ENCODE measurements at regions not wholly inside any gene's neighbourhood (a gene's known extent, or its start where the extent isn't known, plus 50 kb on each side); places are given as distances from the start of the nearest gene placed in this dataset.

GRCh38 chr13:81211713-81212112 lies 870.8 kb upstream of the SPRY2 start:
- intact Hi-C loops (cut with DNase I): no loop called here
- no peak for DNase-seq
- Histone ChIP-seq H3K9ac (ENCODE audit: low read length in 3 of 3) (no peak overlapping the region), H3K9me3 (ENCODE audit: control insufficient read depth in 2 of 3, insufficient read depth in 1 of 3, low read length in 3 of 3) (no peaks in the 10 kb centered on the region), H3K27ac (ENCODE audit: low read depth in 2 of 2, low read length in 2 of 2) (no peak overlapping the region), H3K4me1 (ENCODE audit: control insufficient read depth in 2 of 3, insufficient read depth in 2 of 3, low read depth in 1 of 3, low read length in 3 of 3) (no peaks in the 10 kb centered on the region), H3K36me3 (ENCODE audit: control insufficient read depth in 2 of 3, insufficient read depth in 3 of 3, low read length in 3 of 3) (no peaks in the 10 kb centered on the region), H3K27me3 (ENCODE audit: control insufficient read depth, insufficient read depth, low read length) (no peaks in the 10 kb centered on the region), H3K4me3 (ENCODE audit: low read length in 3 of 3) (no peak overlapping the region)
- FAIRE-seq: no peak
- no peak for TF ChIP-seq CTCF (IDR thresholded peaks at IDR 0.05; ENCODE audit: borderline replicate concordance, extremely low read depth, insufficient read depth)

GRCh38 chr13:81207636-81208035 lies 866.7 kb upstream of the SPRY2 start:
- Histone ChIP-seq H3K4me3 (ENCODE audit: low read length in 3 of 3) (no peak overlapping the region), H3K27ac (ENCODE audit: low read depth in 2 of 2, low read length in 2 of 2) (no peak overlapping the region), H3K27me3 (ENCODE audit: control insufficient read depth, insufficient read depth, low read length) (no peaks in the 10 kb centered on the region), H3K4me1 (ENCODE audit: control insufficient read depth in 2 of 3, insufficient read depth in 2 of 3, low read depth in 1 of 3, low read length in 3 of 3) (no peaks in the 10 kb centered on the region), H3K9ac (ENCODE audit: low read length in 3 of 3) (no peak overlapping the region), H3K9me3 (ENCODE audit: control insufficient read depth in 2 of 3, insufficient read depth in 1 of 3, low read length in 3 of 3) (no peaks in the 10 kb centered on the region), H3K36me3 (ENCODE audit: control insufficient read depth in 2 of 3, insufficient read depth in 3 of 3, low read length in 3 of 3) (no peaks in the 10 kb centered on the region)
- FAIRE-seq (no peak), DNase-seq (no peak)
- TF ChIP-seq CTCF (IDR thresholded peaks at IDR 0.05; ENCODE audit: borderline replicate concordance, extremely low read depth, insufficient read depth): no peak
- intact Hi-C loops (cut with DNase I): no loop called here

GRCh38 chr13:81207231-81207630 lies 866.3 kb upstream of the SPRY2 start:
- TF ChIP-seq CTCF (IDR thresholded peaks at IDR 0.05; ENCODE audit: borderline replicate concordance, extremely low read depth, insufficient read depth): no peak
- Histone ChIP-seq H3K36me3 (ENCODE audit: control insufficient read depth in 2 of 3, insufficient read depth in 3 of 3, low read length in 3 of 3) (no peaks in the 10 kb centered on the region), H3K9me3 (ENCODE audit: control insufficient read depth in 2 of 3, insufficient read depth in 1 of 3, low read length in 3 of 3) (no peaks in the 10 kb centered on the region), H3K4me1 (ENCODE audit: control insufficient read depth in 2 of 3, insufficient read depth in 2 of 3, low read depth in 1 of 3, low read length in 3 of 3) (no peaks in the 10 kb centered on the region), H3K27me3 (ENCODE audit: control insufficient read depth, insufficient read depth, low read length) (no peaks in the 10 kb centered on the region), H3K9ac (ENCODE audit: low read length in 3 of 3) (no peak overlapping the region), H3K27ac (ENCODE audit: low read depth in 2 of 2, low read length in 2 of 2) (no peak overlapping the region), H3K4me3 (ENCODE audit: low read length in 3 of 3) (no peak overlapping the region)
- FAIRE-seq (no peak), DNase-seq (no peak)
- intact Hi-C loops (cut with DNase I): no loop called here

GRCh38 chr13:81203783-81204182 lies 862.9 kb upstream of the SPRY2 start:
- H3K9me3 ChIP-seq (ENCODE audit: control insufficient read depth in 2 of 3, insufficient read depth in 1 of 3, low read length in 3 of 3): no peaks in the 10 kb centered on the region
- no peak overlapping the region for H3K27ac ChIP-seq (ENCODE audit: low read depth in 2 of 2, low read length in 2 of 2)
- no peak overlapping the region for H3K9ac ChIP-seq (ENCODE audit: low read length in 3 of 3)
- no peaks in the 10 kb centered on the region for H3K36me3 ChIP-seq (ENCODE audit: control insufficient read depth in 2 of 3, insufficient read depth in 3 of 3, low read length in 3 of 3)
- no peak for TF ChIP-seq CTCF (IDR thresholded peaks at IDR 0.05; ENCODE audit: borderline replicate concordance, extremely low read depth, insufficient read depth)
- H3K4me1 ChIP-seq (ENCODE audit: control insufficient read depth in 2 of 3, insufficient read depth in 2 of 3, low read depth in 1 of 3, low read length in 3 of 3): no peaks in the 10 kb centered on the region
- FAIRE-seq: no peak
- no peak for DNase-seq
- intact Hi-C loops (cut with DNase I): no loop called here
- H3K4me3 ChIP-seq (ENCODE audit: low read length in 3 of 3): no peak overlapping the region
- no peaks in the 10 kb centered on the region for H3K27me3 ChIP-seq (ENCODE audit: control insufficient read depth, insufficient read depth, low read length)
